NT2/D1 (cell line): ENCODE measurements at regions not wholly inside any gene's neighbourhood (a gene's known extent, or its start where the extent isn't known, plus 50 kb on each side); places are given as distances from the start of the nearest gene placed in this dataset.

Source experiments
- SUZ12 ChIP-seq: IDR thresholded peaks from 2 replicates; pipeline ENCODE4 v1.6.1; 2011; ENCODE audit not compliant: insufficient read length, insufficient read depth; ENCODE audit errors: extremely low read depth
- YY1 ChIP-seq: IDR thresholded peaks from 2 replicates; pipeline ENCODE4 v1.6.1; 2011; ENCODE audit not compliant: insufficient read length, insufficient read depth
- ZNF274 ChIP-seq: IDR thresholded peaks from 2 replicates; pipeline ENCODE4 v1.6.1; 2011; ENCODE audit warnings: mild to moderate bottlenecking, low read depth, low read length

- TF ChIP-seq ZNF274 (no peak), SUZ12 (no peak), YY1 (no peak)
These were observed 102.5 kb downstream of the GEMIN8 start for GRCh38 chrX:13927175-13927574.
